Testis (tissue), 2 donors: ENCODE measurements at regions not wholly inside any gene's neighbourhood (a gene's known extent, or its start where the extent isn't known, plus 50 kb on each side); places are given as distances from the start of the nearest gene placed in this dataset.

Source experiments
- CTCF ChIP-seq, 3 experiments: fragments of 450-650 bp in 2 of 3; fragments of 200-600 bp in 1 of 3; sonication (generic) in 1 of 3; IDR thresholded peaks; one replicate each; pipeline ENCODE4 v1.5.1; 2016 to 2019; ENCODE audit warnings: antibody characterized with exemption in 3 of 3, mild to moderate bottlenecking in 2 of 3, moderate library complexity in 1 of 3
- POLR2A ChIP-seq: fragments of 450-650 bp; IDR thresholded peaks from one replicate; pipeline ENCODE4 v1.6.1; 2017; ENCODE audit warnings: antibody characterized with exemption, mild to moderate bottlenecking, moderate library complexity

DNA sequence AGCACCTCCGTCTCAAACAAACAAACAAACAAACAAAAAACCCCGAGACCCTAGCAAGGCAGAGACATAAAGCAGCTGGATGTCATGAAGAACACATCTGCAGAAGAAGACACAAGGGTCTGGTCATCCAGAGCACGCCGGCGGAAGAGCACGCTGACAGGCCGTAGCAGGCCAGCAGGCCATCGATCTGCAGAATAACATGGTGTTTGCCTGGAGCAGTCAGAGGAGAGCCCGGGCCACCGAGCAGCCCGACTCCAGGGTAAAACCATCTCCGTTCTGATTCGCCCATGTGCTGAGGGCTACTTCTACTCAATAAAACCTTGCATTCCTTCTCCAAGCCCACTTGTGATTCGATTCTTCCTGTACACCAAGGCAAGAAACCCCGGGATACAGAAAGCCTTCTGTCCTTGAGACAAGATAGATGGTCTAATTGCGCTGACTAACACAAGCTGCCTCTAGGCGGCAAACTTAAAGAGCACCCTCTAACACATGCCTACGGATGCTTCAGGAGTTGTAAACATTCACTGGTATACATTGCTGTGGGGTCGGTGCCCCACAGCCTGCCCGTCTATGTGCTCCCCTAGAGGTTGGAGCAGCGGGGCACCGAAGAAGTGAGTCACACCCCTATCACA, 549.8 kb upstream of the NRXN1 start:
- no peak for TF ChIP-seq CTCF (IDR thresholded peaks at IDR 0.05)
- TF ChIP-seq POLR2A = no peak
